GM19023 (cell line): ENCODE measurements at regions not wholly inside any gene's neighbourhood (a gene's known extent, or its start where the extent isn't known, plus 50 kb on each side); places are given as distances from the start of the nearest gene placed in this dataset.

Experiments
- ATAC-seq: cut with Tn5 transposase; IDR thresholded peaks from one replicate; pipeline ENCODE4 v1.9.1; 2021; ENCODE audit warnings: mild to moderate bottlenecking, moderate library complexity; ENCODE audit not compliant: unreplicated experiment

DNA sequence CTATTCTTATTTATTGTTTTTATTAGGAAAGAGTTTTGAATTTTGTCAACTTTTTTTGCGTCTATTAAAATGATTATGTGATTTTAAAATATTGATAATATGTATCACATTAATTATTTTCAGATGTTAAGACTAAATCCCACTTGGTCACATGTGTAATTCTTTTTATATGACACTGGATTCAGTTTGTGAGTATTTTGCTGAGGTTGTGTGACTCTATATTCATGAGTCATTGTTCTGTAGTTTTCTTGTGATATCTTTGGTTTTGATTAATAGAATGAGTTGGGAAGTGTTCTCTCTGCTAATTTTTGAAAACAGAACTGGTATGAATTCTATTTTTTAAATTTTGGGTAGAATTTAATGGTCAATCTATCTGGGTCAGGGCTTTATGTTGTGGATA, 317.9 kb downstream of the ETS1 start:
- no peak for ATAC-seq

DNA sequence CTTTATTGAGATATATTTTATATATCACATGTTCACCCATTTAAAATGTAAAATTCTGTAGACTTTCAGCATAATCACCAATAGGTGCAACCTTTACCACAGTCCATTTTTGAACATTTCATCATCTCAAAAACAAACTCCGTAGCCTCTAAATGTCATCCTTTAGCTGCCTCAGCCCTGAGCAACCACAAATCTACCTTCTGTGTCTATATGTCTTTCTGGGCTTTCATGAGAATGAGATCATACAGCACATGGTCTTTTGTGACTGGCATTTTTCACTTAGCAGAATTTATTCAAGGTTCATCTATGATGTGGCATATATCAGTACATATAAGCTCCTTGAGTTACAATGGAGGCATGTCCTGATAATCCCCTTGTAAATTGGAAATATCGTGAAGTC, 320.5 kb downstream of the ETS1 start:
- ATAC-seq, result no peak

DNA sequence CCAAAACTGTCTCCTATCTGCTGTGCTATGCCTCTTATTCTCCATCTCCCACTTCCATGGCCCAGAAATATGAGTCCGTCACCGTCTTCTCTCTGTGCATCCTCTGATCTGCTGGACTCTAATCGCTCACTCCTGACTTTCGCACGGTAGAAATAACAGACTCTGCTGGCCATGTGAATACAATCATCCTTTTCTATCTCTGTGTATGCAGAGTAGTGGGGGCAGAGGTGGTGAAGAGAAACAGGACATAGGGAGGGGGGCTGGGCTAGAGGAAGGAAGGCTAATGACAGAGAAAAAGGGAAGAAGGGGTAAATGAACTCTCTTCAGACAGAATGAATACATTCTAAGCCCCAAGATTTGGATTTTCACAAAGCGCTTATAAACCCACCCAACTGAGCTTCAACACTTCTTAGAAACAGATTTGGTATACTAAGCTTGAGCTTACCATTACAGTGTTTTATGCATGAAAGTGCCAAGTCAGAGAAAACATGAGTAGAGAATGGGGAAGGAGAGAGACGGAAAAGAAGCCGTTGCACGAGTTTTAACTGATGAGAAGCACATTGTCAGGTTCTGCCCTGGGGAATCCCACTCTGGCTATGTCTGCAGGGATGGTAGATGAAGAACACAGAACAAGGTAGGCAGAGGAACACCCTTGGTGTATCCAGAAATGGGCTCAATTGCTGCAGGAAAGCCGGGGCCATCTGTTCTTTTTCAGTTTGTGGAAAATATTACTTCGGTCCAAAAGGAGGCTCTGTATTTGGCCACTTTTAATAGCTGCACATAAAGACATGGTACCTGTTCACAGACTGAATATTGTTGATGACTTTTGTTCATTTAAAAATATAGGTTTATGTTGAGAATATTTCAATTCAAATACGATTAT, 324.7 kb downstream of the ETS1 start:
- ATAC-seq, result no peak

DNA sequence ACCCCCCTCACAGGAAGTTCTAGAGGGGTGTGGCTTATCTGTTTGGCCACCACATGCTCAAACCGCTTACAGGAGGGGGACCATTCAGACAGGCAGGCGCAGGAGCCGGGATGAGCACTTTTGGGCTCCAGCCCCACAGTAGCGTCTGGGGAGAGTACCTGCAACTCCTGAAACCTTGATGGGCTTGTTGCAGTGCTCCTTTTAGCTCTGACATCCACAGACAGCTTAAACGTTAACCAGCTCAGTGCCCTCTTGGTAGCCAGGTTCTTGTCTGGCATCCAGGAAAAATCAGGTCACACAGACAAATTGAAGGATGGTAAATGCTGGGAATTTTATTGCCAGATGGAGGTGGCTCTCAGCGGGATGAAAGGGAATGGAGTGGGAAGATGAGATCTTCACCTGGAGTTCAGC, 326.3 kb downstream of the ETS1 start:
- ATAC-seq, result no peak

DNA sequence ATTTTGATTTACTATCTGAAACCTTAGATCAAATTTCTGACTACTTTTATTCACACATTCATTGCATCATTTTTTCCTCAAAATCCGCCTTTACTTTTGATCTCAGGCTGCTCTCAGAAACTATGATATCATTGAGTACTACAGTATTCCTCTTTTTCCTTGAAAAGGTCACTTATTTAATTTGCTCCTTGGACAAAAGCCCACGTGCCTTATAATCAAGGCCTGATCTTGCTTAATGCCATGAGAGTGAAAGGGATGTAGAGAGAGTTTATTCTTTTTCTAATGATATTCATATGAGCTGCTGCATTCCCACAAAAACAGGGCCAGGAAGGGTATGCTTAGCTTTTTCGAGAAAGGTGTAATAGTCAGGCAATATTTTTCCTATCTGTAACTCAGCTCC, 327.0 kb downstream of the ETS1 start:
- no peak for ATAC-seq

DNA sequence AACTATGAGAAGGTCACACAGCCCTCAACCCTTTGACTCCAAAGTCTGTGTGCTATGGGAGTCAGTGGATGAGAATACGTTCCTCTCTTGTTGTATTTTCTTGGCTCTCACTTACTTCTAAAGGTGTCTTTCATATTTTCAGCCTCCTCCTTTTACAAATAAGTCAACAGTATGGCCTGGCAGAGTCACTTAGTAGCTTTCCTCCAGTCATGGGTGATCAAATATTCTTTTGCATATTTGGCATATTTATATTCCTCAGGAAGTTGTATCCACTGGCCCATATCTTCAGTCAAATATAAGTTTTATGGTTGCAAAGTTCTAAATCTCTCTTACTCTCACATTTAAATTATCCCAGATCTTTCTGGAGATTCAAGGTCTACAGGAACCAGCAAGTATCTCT, 327.5 kb downstream of the ETS1 start:
- ATAC-seq, result no peak

DNA sequence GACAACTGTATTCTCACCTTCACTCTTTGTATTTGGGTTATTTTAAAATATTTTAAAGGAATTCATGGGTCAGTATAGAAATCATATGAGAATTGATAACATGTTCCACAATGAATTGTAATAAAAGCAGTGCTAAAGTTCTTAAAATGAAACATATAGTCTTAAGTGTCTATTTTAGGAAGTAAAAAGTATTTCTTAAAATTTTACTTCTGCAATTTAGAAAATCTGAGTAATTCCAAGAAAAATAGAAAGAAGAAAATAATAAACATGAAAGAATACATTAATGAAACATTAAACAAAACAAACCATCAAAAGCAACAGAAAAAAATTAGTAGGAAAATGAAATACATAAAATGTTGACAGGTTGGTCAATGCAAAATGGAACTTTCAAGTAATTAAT, 332.4 kb downstream of the ETS1 start:
- ATAC-seq, result no peak

DNA sequence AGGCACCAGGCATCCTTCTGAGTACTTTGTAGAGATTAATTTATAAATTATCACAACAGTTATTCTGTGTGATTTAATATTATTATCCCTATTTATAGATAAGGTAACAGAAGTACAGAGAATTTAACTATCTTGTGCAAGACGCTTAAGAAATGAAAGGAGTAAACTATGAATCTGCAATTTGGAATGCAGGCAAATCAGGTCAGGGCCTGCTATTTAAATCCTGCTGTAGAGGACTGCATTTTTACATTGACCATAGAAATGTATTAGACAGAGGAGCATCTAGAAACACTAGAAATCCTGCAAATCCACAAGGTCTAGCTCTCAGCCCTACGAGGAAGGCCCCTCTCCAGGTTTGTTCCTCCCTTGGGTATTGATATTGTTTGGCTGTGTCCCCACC, 336.2 kb downstream of the ETS1 start:
- no peak for ATAC-seq

DNA sequence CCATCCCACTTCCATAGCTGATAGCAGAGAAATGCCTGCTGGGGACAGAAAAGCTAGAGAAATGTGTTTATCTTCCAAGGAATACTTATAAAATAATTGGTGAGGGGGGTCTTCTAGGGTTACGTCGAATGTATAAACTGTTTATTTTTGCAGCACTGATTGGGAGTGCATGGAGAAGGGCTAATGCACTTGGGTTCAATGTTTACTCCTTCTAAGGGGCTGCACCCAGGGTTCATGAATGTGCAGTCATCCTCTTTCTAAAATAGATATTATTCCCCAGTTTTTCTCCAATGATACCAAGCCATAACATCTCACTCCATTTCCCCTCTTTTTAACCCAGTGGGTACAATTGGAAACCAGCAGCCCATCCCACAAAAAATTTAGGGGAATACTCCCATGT, 336.9 kb downstream of the ETS1 start:
- no peak for ATAC-seq

DNA sequence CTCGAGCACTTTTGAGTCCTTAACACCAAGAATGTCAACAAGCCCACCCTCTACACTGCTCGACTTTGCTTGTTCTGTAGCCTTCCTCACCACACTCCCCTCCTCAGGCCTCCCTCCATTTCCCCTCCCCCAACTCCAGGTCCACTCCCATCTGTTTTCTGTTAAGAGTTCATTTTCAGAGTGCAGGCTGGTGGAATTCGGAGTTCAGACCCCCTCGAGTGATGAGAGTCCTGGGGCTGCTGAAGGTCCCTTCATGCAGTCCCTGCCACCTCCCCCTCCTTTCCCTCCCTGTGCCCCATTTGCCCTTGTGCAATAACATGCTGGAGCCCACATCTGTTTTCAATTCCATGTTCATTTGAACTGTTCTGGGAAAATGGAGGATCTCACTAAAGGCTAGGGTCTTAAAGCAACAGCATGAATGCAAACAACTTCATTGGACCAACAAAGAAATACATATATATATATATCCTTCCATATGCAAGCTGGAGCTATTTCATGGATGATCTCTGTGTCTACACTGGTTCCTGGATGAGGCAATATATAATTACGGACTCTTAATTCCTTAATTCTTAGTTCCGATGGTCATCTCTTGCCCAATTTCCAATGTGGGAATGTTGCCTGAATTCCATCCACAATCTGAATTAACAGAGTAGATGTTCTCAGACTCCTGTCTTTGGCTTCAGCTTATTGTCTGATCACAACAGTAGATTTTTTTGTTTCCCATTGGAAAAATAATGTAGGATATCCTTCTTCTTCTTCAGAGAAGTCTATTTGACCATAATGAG, 340.4 kb downstream of the ETS1 start:
- ATAC-seq, result no peak

DNA sequence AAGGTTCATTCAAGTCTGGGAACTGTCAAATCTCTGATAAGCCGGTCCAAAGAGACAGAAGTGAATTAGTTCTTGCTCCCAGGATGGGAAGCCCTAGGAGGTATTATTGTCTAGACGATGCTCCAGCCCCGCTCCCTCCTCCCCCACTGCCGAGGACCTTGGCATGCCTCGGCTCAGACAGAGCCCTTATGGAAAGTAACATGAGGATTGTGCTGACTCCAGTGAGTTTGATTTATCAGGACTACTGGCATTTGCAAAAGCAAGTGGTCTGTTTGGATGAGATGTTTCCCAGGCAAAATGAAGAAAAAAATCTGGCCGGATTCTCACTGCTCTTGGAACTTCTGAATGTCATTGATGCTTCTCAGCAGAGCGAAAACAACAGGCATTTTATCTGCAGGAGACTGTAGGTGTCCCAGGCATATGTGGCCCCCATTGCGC, 341.0 kb downstream of the ETS1 start:
- ATAC-seq, result no peak

DNA sequence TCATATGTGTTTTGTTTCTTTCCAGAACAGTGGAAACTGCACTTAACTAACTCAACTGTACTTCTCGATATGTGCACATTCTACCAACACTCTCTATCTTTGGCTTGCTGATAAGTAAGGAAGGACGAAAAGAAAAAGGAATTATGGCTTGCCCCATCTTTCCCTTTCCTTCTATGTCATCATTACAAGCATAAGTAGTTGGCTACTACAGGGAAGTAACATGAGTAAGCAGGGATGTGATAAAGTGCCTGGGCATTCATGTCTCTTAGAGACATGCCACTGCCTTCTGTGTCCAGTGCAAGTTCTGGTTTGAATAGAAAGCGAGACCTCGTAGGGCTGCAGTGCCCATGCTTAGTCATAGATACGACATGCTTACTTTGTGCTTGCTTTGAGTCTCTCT, 342.5 kb downstream of the ETS1 start:
- ATAC-seq, result no peak

DNA sequence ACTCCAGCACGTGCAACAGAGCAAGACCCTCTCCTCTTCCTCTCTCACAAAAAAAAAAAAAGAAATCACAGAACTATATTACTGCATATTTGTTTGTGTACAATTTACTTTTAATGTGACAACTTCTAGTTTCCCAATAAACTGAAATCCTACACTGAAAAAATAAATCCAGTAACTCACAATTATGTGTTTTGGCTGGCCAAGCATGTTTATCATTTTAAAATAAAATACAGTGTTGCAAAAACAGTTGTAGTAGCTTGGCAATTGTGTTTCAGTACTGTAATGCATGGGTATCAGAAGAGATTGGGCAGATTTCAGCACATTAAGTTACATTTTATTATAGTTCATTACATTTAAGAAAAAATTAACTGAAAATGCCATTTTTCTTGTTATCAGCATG, 344.9 kb downstream of the ETS1 start:
- ATAC-seq, result no peak

DNA sequence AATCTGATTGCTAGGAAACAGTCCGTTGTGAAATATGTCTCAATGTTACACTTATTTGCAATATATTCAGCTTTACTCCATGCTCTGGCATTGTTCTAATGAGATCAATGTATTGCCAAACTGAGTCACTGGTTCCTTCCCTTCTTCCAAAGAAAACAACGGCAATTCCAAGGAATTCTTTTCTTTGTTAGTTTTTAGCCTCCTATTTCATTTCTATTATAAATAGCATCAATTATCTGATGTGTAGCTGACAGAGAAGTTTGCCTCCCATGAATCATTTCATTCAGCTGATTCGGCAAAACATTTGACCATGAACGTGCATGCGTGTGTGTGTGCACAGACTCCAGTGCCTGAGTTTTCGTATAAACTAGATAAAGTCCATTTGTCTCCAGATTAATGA, 346.8 kb downstream of the ETS1 start:
- ATAC-seq, result no peak

DNA sequence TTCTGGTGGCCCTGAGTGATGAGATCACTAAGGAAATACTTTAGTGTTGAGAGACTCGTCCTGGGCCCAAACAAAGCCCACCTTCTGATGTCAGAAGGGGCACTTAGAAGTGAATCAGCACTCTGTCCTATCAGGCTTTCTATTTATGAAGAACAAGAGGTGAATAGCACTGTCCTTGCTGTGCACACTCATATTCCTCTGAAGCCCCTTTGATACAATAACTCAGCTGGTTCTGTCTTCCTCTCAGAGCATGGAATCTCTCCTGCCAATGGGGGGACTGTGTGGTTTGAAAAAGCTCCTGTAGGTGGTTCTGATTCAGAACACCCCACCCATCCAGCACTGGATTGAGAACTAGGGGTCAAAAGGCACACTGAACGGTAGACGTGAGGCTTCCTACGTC, 348.1 kb downstream of the ETS1 start:
- ATAC-seq, result no peak

DNA sequence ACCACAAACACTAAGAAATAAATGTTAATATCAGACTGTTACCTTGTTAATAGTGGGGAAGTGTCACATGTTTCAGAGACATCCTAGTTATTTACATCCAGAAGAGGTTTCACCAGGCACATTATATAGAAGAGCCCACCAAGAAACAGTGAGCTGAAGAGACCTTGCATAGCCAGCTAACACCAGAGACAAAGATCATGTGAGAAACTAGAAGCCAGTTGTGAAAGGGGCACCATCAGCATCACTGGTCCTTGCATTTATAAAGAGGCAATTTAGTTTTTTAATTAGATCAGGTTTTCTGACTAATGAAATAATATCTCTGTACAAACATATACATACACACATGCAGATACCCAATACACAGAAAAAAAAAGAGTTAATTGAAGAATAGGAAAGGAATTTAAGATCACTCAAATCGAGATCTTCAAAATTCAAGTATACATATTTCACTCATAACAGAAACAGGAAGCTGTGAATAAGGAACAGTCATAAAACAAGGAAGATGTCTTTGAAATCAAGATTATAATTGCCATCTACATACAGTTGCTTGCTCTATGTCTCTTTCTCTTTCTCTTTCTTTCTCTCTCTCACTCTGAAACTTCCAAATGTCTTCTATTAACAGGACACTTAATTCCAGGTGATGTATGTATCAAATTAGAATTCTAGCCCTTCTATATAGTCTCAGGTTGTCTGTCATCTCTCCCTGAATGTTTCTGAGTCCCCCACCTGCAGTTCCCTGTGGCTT, 348.7 kb downstream of the ETS1 start:
- no peak for ATAC-seq

DNA sequence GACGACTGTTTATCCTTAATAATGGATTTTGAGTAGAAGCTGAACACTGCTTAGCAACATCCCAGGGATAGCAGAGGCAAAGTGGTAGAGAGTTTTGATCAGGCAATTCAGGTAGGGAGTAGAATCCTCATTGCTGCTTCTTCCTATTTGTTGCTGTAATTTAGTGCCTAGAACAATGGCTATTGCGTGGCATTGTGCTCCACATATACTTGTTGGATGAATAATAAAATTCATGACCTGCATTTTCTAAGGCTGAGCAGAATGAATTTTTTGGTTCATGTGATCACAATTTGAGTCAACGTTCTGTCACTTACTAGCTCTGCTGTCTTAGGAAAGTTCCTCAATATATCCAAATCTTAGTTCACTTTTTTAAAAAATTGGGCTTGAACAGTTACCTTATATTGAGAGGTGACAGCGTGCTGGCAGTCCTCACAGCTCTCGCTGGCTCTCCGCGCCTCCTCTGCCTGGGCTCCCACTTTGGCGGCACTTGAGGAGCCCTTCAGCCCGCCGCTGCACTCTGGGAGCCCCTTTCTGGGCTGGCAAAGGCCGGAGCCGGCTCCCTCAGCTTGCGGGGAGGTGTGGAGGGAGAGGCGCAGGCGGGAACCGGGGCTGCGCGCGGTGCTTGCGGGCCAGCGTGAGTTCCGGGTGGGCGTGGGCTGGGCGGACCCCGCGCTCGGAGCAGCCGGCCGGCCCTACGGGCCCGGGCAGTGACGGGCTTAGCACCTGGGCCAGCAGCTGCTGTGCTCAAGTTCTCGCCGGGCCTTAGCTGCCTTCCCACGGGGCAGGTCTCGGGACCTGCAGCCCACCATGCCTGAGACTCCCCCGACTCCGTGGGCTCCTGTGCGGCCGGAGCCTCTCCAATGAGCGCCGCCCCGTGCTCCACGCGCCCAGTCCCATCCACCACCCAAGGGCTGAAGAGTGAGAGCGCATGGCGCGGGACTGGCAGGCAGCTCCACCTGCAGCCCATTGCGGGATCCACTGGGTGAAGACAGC, 350.6 kb downstream of the ETS1 start:
- ATAC-seq, result no peak

DNA sequence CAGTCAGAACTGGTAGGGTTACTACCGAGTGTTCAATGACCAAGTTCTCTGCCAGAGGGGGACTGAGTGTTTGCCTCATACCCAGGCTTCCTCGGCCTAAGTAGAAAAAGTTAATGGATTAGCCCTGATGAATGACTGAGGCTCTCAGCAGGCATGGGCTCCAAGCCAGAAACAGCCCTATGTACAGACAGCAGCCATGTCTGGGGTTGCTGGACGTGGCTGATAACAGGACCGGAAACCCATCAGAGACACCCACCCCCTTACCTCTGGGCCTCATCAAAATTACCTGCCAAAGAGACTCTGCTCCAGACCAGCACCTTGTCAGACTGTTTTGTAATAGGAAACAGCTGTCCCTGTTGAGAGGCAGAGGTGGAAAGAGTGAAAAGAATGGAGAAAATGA, 351.4 kb downstream of the ETS1 start:
- no peak for ATAC-seq

DNA sequence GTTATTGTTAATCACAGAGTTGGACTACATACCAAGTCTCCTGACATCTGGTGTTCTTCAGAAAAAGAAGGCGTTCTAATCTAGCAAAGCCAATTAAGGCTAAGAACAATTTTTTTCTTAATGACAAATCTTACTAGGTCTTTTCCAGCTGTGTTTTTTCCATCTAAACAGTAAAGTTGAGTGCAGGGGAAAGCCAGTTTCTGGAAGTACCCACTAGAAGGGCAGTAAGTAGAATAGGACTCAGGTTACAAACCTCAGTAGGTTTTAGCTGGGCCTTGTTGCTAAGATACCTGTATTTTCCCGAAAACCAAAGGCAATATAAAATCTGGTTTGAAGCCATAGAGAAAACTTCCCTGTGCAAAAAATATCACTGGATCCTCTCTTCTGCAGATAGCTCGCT, 351.9 kb downstream of the ETS1 start:
- no peak for ATAC-seq

DNA sequence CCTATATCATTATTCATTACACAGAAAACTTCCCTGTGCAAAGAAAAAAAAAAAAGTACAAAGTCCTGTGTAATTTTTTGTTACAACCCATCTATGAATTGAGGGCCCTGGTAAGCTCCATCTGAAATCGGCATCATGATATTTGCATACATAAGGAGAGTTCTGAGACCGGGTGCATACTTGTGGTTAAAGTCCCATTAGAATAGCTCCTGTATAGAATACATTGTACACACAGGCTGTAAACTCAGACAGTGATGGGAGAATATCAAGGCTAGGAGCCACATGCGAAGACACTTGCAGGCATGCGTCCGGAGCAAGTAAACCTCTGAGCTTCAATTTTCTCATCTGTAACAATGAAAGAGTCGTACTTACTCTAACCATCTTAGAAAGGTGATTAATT, 353.2 kb downstream of the ETS1 start:
- ATAC-seq, result no peak
